ENCODE measurements at regions not wholly inside any gene's neighbourhood (a gene's known extent, or its start where the extent isn't known, plus 50 kb on each side); places are given as distances from the start of the nearest gene placed in this dataset.

- TF ChIP-seq ZNF384 (IDR thresholded peaks at IDR 0.05), result no peak
- TF ChIP-seq TARDBP (IDR thresholded peaks at IDR 0.05), result no peak
- no peak for TF ChIP-seq BHLHE40 (IDR thresholded peaks at IDR 0.05; ENCODE audit: borderline replicate concordance)
- TF ChIP-seq ELF4 (IDR thresholded peaks at IDR 0.05), result no peak
- no peak for TF ChIP-seq PKNOX1 (IDR thresholded peaks at IDR 0.05)
- TF ChIP-seq HDGF (IDR thresholded peaks at IDR 0.05; ENCODE audit: borderline replicate concordance), result no peak
Measured at GRCh38 chr13:64371461-64371860, 2858.7 kb downstream of the PCDH9 start.

All from HEK293T (cell line).